DND-41 (cell line): ENCODE measurements at regions not wholly inside any gene's neighbourhood (a gene's known extent, or its start where the extent isn't known, plus 50 kb on each side); places are given as distances from the start of the nearest gene placed in this dataset.
"Not testable (repeated sequence)": the region's sequence is repeated elsewhere in the genome, so short reads cannot be mapped to it uniquely, and the experiment has no call there.

Experiments
- CTCF ChIP-seq: IDR thresholded peaks from 2 replicates; pipeline ENCODE4 v1.5.1; 2012; ENCODE audit warnings: borderline replicate concordance, low read length, moderate library complexity, mild to moderate bottlenecking; ENCODE audit not compliant: poor library complexity, severe bottlenecking; ENCODE audit errors: extremely low read depth
- EZH2 ChIP-seq: IDR thresholded peaks from 3 replicates; pipeline ENCODE4 v1.6.1; 2012; ENCODE audit warnings: borderline replicate concordance, low read depth, mild to moderate bottlenecking, moderate library complexity, low read length, inconsistent platforms; ENCODE audit not compliant: severe bottlenecking

- peak; percentile 55 for TF ChIP-seq CTCF
- TF ChIP-seq EZH2 = not testable (repeated sequence)
These were observed 85.1 kb downstream of the POTEC start for GRCh38 chr18:14458009-14458945.
